HG02798 (cell line): ENCODE measurements at regions not wholly inside any gene's neighbourhood (a gene's known extent, or its start where the extent isn't known, plus 50 kb on each side); places are given as distances from the start of the nearest gene placed in this dataset.

Experiments
- ATAC-seq: cut with Tn5 transposase; IDR thresholded peaks from one replicate; pipeline ENCODE4 v1.9.1; 2021; ENCODE audit warnings: mild to moderate bottlenecking; ENCODE audit not compliant: unreplicated experiment, poor library complexity

GRCh38 chr10:22770270-22770669 is 55.9 kb upstream of the PIP4K2A start:
- no peak for ATAC-seq

GRCh38 chr10:22767859-22768258 is 53.5 kb upstream of the PIP4K2A start:
- no peak for ATAC-seq

GRCh38 chr10:22766693-22767092 is 52.3 kb upstream of the PIP4K2A start:
- ATAC-seq: no peak

- ATAC-seq: peak; percentile 69
These were observed 51.5 kb upstream of the PIP4K2A start for GRCh38 chr10:22765660-22766547.

- no peak for ATAC-seq
These were observed 50.3 kb upstream of the PIP4K2A start for GRCh38 chr10:22764639-22765038.
